ENCODE measurements at regions not wholly inside any gene's neighbourhood (a gene's known extent, or its start where the extent isn't known, plus 50 kb on each side); places are given as distances from the start of the nearest gene placed in this dataset.

DNA sequence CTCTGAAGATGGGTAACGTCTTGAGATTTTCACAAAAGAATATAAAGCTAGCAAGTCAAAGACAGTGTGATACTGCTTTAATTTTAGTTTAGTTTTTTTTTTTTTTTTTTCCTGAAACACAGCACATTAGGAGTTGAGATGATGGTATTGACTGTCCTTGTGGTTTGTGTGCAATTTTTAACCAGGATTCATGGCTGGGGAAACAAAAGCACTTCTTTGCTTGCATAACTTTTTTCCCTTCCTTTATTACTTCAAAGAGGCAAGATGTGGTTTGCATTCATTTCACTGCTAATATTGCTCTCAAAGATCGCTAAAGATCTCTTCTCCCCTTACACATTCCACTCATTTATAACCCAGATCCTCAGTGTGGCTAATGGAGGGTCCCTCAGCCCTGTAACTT is 157.1 kb upstream of the PZP start:
- TF ChIP-seq CTCF (conservative IDR thresholded peaks at IDR 0.05; ENCODE audit: low read depth, low read length) (no peak), USF2 (IDR thresholded peaks at IDR 0.05; ENCODE audit: low read depth, low read length) (no peak), MXI1 (IDR thresholded peaks at IDR 0.05; ENCODE audit: borderline replicate concordance, low read depth, low read length) (no peak), POLR2A (IDR thresholded peaks at IDR 0.05; ENCODE audit: low read depth, low read length) (no peak), BHLHE40 (IDR thresholded peaks at IDR 0.05; ENCODE audit: low read depth, low read length) (no peak), CEBPB (IDR thresholded peaks at IDR 0.05; ENCODE audit: low read depth, low read length) (no peak), NFE2L2 (IDR thresholded peaks at IDR 0.05; ENCODE audit: low read depth, low read length) (no peak)
